Adrenal gland (tissue), 9 donors: ENCODE measurements at regions not wholly inside any gene's neighbourhood (a gene's known extent, or its start where the extent isn't known, plus 50 kb on each side); places are given as distances from the start of the nearest gene placed in this dataset.

Source experiments
- DNase-seq, 7 donors: peaks; one replicate each; pipeline ENCODE4 v3.0.0-alpha.2; 2019 to 2020
- H3K27ac ChIP-seq, 5 donors: fragments of 200-600 bp; sonication (generic) in 4 of 5; 1 replicate in 3 of 5; 2 replicates in 2 of 5; pipeline versions ENCODE4 v1.5.1 to v1.8.0; 2016 to 2020; ENCODE audit warnings: mild to moderate bottlenecking in 1 of 5
- H3K27me3 ChIP-seq: fragments of 200-600 bp; 2 replicates; pipeline ENCODE4 v1.8.0; 2021
- H3K36me3 ChIP-seq, 2 donors: fragments of 200-600 bp; replicated peaks in 1 of 2; 1 replicate in 1 of 2; 2 replicates in 1 of 2; pipeline versions ENCODE4 v1.5.1 to v1.8.0; 2018 to 2022
- H3K4me1 ChIP-seq, 2 donors: fragments of 200-600 bp; replicated peaks in 1 of 2; 1 replicate in 1 of 2; 2 replicates in 1 of 2; pipeline versions ENCODE4 v1.5.1 to v1.8.0; 2018 to 2021
- H3K4me3 ChIP-seq, 4 donors: fragments of 200-600 bp; sonication (generic) in 3 of 4; one replicate each; pipeline ENCODE4 v1.5.1; 2016 to 2018
- H3K9me3 ChIP-seq, 3 donors: fragments of 200-600 bp; sonication (generic) in 1 of 3; replicated peaks in 1 of 3; 1 replicate in 2 of 3; 2 replicates in 1 of 3; pipeline versions ENCODE4 v1.5.1 to v1.8.0; 2016 to 2021
- POLR2A ChIP-seq, 2 donors: fragments of 450-650 bp; IDR thresholded peaks; one replicate each; pipeline ENCODE4 v1.6.1; 2017; ENCODE audit warnings: antibody characterized with exemption in 2 of 2, mild to moderate bottlenecking in 2 of 2, moderate library complexity in 1 of 2
- WGBS, 4 donors: extraction: QIAGEN DNeasy Blood & Tissue Kit in 2 of 4; methylation state at CpG; one replicate each; pipeline versions ENCODE4 v1.1.5 to v1.1.7; 2013 to 2017; 5-methylcytosine and 5-hydroxymethylcytosine counted together
- intact Hi-C, 2 donors: fragments of 100-400 bp; cut with DNase I; formaldehyde crosslinking; loops; one replicate each; pipeline versions ENCODE4 v1.14.1 to v1.15.0; 2022 to 2023
- TF ChIP-seq, protein P1 (sequence below), 6 experiments: fragments of 450-650 bp in 4 of 6; fragments of 200-600 bp in 2 of 6; sonication (generic) in 1 of 6; IDR thresholded peaks; 1 replicate in 5 of 6; 2 replicates in 1 of 6; pipeline versions ENCODE4 v1.5.1 to v1.8.0; 2016 to 2021; ENCODE audit warnings: antibody characterized with exemption in 6 of 6, mild to moderate bottlenecking in 2 of 6, moderate library complexity in 1 of 6
- donor health status: healthy with polysubstance abuse.
- donor health status: Bipolar disorder and iron deficiency.
- donor health status: DM: yes; HTN: yes; CAD: no.
- donor health status: DM: no; HTN: no; CAD: no.
- donor health status: DM: no; HTN: no; CAD: no.

DNA sequence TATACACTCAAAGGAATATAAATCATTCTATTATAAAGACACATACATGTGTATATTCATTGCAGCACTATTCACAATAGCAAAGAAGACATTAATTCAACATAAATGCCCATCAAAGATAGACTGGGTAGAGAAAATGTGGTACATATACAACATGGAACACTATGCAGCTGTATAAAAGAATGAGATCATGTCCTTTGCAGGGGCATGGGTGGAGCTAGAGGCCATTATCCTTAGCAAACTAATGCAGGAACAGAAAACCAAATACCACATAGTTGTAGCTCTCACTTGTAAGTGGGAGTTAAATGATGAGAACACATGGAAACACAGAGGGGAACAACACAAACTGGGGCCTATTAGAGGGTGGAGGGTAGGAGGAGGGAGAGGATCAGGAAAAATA lies 121.0 kb upstream of the LOC128125822 start:
- TF ChIP-seq POLR2A (IDR thresholded peaks at IDR 0.05), result no peak
- TF ChIP-seq, protein P1, sequence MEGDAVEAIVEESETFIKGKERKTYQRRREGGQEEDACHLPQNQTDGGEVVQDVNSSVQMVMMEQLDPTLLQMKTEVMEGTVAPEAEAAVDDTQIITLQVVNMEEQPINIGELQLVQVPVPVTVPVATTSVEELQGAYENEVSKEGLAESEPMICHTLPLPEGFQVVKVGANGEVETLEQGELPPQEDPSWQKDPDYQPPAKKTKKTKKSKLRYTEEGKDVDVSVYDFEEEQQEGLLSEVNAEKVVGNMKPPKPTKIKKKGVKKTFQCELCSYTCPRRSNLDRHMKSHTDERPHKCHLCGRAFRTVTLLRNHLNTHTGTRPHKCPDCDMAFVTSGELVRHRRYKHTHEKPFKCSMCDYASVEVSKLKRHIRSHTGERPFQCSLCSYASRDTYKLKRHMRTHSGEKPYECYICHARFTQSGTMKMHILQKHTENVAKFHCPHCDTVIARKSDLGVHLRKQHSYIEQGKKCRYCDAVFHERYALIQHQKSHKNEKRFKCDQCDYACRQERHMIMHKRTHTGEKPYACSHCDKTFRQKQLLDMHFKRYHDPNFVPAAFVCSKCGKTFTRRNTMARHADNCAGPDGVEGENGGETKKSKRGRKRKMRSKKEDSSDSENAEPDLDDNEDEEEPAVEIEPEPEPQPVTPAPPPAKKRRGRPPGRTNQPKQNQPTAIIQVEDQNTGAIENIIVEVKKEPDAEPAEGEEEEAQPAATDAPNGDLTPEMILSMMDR (IDR thresholded peaks at IDR 0.05), result no peak
- Histone ChIP-seq H3K9me3 (no peaks in the 10 kb centered on the region), H3K4me3 (no peak overlapping the region), H3K4me1 (no peaks in the 10 kb centered on the region), H3K36me3 (no peaks in the 10 kb centered on the region), H3K27me3 (no peaks in the 10 kb centered on the region), H3K27ac (no peak overlapping the region)
- intact Hi-C loops, result no loop called here
- no peak for DNase-seq

- H3K9me3 ChIP-seq, result no peaks in the 10 kb centered on the region
- TF ChIP-seq POLR2A (IDR thresholded peaks at IDR 0.05), result no peak
- TF ChIP-seq, protein P1 (IDR thresholded peaks at IDR 0.05), result no peak
- no peaks in the 10 kb centered on the region for H3K4me1 ChIP-seq
- no peaks in the 10 kb centered on the region for H3K36me3 ChIP-seq
- H3K27ac ChIP-seq, result no peak overlapping the region
- H3K4me3 ChIP-seq, result no peak overlapping the region
- no peak for DNase-seq
- intact Hi-C loops, result no loop called here
- WGBS, 4 donors, result 72 to 78% (median 75%) methylated on average over 4 of the region's 4 CpGs
- no peaks in the 10 kb centered on the region for H3K27me3 ChIP-seq
Measured at GRCh38 chr6:63452125-63452524, 120.2 kb upstream of the LOC128125822 start.

- H3K4me3 ChIP-seq, result no peak overlapping the region
- H3K36me3 ChIP-seq, result no peaks in the 10 kb centered on the region
- no peak for DNase-seq
- H3K4me1 ChIP-seq, result no peaks in the 10 kb centered on the region
- H3K27ac ChIP-seq, result no peak overlapping the region
- TF ChIP-seq, protein P1 (IDR thresholded peaks at IDR 0.05), result no peak
- no peak for TF ChIP-seq POLR2A (IDR thresholded peaks at IDR 0.05)
- intact Hi-C loops, result no loop called here
- H3K27me3 ChIP-seq, result no peaks in the 10 kb centered on the region
- H3K9me3 ChIP-seq, result no peaks in the 10 kb centered on the region
Measured at GRCh38 chr6:63456734-63457133, 115.5 kb upstream of the LOC128125822 start.

- H3K9me3 ChIP-seq, result no peaks in the 10 kb centered on the region
- TF ChIP-seq POLR2A (IDR thresholded peaks at IDR 0.05), result no peak
- TF ChIP-seq, protein P1 (IDR thresholded peaks at IDR 0.05), result no peak
- H3K4me1 ChIP-seq, result no peaks in the 10 kb centered on the region
- intact Hi-C loops, result no loop called here
- 83 to 92% (median 87%) methylated on average over 6 of the region's 6 CpGs for WGBS, 4 donors
- H3K36me3 ChIP-seq, result no peaks in the 10 kb centered on the region
- H3K27ac ChIP-seq, result no peak overlapping the region
- no peak for DNase-seq
- H3K4me3 ChIP-seq, result no peak overlapping the region
- no peaks in the 10 kb centered on the region for H3K27me3 ChIP-seq
Measured at GRCh38 chr6:63458480-63459115, 113.7 kb upstream of the LOC128125822 start.
